Activated CD4-positive, alpha-beta T cell treated with anti-CD3 and anti-CD28 coated beads for 4 hours (primary cell): ENCODE measurements at regions not wholly inside any gene's neighbourhood (a gene's known extent, or its start where the extent isn't known, plus 50 kb on each side); places are given as distances from the start of the nearest gene placed in this dataset.
"Not testable (repeated sequence)": the region's sequence is repeated elsewhere in the genome, so short reads cannot be mapped to it uniquely, and the experiment has no call there.

Experiments
- DNase-seq, 2 donors: peaks; one replicate each; pipeline ENCODE4 v3.0.0-alpha.2; 2020

- no peak for DNase-seq
Observed at GRCh38 chr1:4068076-4068475, 168.0 kb upstream of the C1orf174 start.

GRCh38 chr1:4071653-4072052, 171.6 kb upstream of the C1orf174 start:
- DNase-seq, result no peak

- DNase-seq, result no peak
Observed at GRCh38 chr1:4072481-4073153, 172.5 kb upstream of the C1orf174 start.

GRCh38 chr1:4075436-4076225, 175.6 kb upstream of the C1orf174 start:
- no peak for DNase-seq

GRCh38 chr1:4076346-4076745, 176.3 kb upstream of the C1orf174 start:
- no peak for DNase-seq

- DNase-seq, result not testable (repeated sequence)
Observed at GRCh38 chr1:4078091-4078962, 178.3 kb upstream of the C1orf174 start.

GRCh38 chr1:4079815-4080214, 179.7 kb upstream of the C1orf174 start:
- no peak for DNase-seq

- DNase-seq, result no peak
Observed at GRCh38 chr1:4081806-4082711, 182.0 kb upstream of the C1orf174 start.

GRCh38 chr1:4083231-4084047, 183.4 kb upstream of the C1orf174 start:
- no peak for DNase-seq

- no peak for DNase-seq
Observed at GRCh38 chr1:4084048-4084431, 184.0 kb upstream of the C1orf174 start.

GRCh38 chr1:4084446-4084845, 184.4 kb upstream of the C1orf174 start:
- no peak for DNase-seq

- DNase-seq, result no peak
Observed at GRCh38 chr1:4084896-4085295, 184.8 kb upstream of the C1orf174 start.

- DNase-seq, result no peak
Observed at GRCh38 chr1:4085546-4085945, 185.5 kb upstream of the C1orf174 start.

GRCh38 chr1:4086085-4086850, 186.2 kb upstream of the C1orf174 start:
- DNase-seq, result no peak

GRCh38 chr1:4086921-4087320, 186.8 kb upstream of the C1orf174 start:
- no peak for DNase-seq

- no peak for DNase-seq
Observed at GRCh38 chr1:4087530-4088420, 187.7 kb upstream of the C1orf174 start.

GRCh38 chr1:4088676-4089075, 188.6 kb upstream of the C1orf174 start:
- no peak for DNase-seq

GRCh38 chr1:4089421-4090175, 189.5 kb upstream of the C1orf174 start:
- DNase-seq, result no peak

GRCh38 chr1:4090556-4090955, 190.5 kb upstream of the C1orf174 start:
- no peak for DNase-seq
